ENCODE measurements at regions not wholly inside any gene's neighbourhood (a gene's known extent, or its start where the extent isn't known, plus 50 kb on each side); places are given as distances from the start of the nearest gene placed in this dataset.

DNA sequence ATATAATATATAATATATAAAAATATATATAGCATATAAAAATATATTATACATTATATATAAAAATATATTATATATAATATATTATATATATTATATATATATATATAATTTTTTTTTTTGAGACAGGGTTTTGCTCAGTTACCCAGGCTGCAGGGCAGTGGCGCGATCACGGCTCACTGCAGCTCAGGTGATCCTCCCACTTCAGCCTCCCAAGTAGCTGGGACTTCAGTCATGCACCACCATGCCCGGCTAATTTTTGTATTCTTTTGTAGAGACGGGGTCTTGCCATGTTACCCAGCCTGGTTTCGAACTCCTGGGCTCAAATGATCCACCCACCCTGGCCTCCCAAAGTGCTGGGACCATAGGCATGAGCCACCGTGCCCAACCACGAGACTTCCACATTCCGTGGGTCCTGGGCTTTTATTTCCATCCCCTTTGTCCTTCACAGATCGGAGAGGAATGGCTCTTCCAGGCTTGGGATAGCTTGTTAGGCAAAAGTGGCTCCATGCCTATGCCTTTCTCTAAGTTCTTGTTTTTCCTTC lies 62.0 kb upstream of the IER5L start:
- H3K27ac ChIP-seq, result no peak overlapping the region
- DNase-seq, result no peak
- WGBS, 5 donors, result 83 to 91% (median 86%) methylated on average over 10 of the region's 10 CpGs
- TF ChIP-seq EP300 (IDR thresholded peaks at IDR 0.05) (no peak), POLR2AphosphoS5 (IDR thresholded peaks at IDR 0.05) (no peak), POLR2A (IDR thresholded peaks at IDR 0.05) (no peak)
- TF ChIP-seq, protein P1, sequence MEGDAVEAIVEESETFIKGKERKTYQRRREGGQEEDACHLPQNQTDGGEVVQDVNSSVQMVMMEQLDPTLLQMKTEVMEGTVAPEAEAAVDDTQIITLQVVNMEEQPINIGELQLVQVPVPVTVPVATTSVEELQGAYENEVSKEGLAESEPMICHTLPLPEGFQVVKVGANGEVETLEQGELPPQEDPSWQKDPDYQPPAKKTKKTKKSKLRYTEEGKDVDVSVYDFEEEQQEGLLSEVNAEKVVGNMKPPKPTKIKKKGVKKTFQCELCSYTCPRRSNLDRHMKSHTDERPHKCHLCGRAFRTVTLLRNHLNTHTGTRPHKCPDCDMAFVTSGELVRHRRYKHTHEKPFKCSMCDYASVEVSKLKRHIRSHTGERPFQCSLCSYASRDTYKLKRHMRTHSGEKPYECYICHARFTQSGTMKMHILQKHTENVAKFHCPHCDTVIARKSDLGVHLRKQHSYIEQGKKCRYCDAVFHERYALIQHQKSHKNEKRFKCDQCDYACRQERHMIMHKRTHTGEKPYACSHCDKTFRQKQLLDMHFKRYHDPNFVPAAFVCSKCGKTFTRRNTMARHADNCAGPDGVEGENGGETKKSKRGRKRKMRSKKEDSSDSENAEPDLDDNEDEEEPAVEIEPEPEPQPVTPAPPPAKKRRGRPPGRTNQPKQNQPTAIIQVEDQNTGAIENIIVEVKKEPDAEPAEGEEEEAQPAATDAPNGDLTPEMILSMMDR (IDR thresholded peaks at IDR 0.05), result no peak
- no peaks in the 10 kb centered on the region for H3K9me3 ChIP-seq
- intact Hi-C loops (cut with DNase I; ENCODE audit: low total_unique reads), result no loop called here
- H3K4me1 ChIP-seq, result peaks cover 4 to 17% (median 15%) of the 10 kb centered on the region in 4 donors
- no peak overlapping the region for H3K4me3 ChIP-seq
- H3K27me3 ChIP-seq, result no peaks in the 10 kb centered on the region
- H3K36me3 ChIP-seq, result no peaks in the 10 kb centered on the region

DNA sequence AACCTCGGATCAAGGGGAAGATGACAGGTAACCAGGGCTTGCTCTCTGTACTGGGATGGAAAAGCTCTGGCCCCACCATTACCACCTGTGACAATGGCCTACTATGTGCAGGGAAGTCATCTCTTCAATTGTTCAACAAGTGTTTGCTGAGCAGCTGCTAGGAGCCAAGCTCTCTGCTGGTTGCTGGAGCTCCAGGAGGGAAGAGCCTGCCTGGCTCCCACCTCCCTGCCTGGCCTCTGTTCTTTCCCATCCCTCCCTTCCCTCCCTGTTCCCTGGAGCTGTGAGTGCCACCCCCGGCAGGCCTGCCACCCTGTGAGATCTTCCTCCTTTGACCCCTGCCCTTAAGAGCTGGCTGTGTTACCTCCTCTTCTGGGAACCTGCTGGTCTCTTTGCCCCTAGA lies 59.7 kb upstream of the IER5L start:
- no peak for DNase-seq
- TF ChIP-seq POLR2A (IDR thresholded peaks at IDR 0.05), result no peak
- TF ChIP-seq, protein P1 (IDR thresholded peaks at IDR 0.05), result no peak
- no peak for TF ChIP-seq POLR2AphosphoS5 (IDR thresholded peaks at IDR 0.05)
- TF ChIP-seq EP300 (IDR thresholded peaks at IDR 0.05), result no peak
- no peaks in the 10 kb centered on the region for H3K36me3 ChIP-seq
- H3K27ac ChIP-seq, result peak overlapping the region in 1 of 5 donors; percentile 9
- H3K4me3 ChIP-seq, result no peak overlapping the region
- H3K4me1 ChIP-seq, result peaks cover 4 to 15% (median 15%) of the 10 kb centered on the region in 4 donors
- WGBS, 5 donors, result 41 to 74% (median 54%) methylated on average over 2 of the region's 2 CpGs
- intact Hi-C loops (cut with DNase I; ENCODE audit: low total_unique reads), result no loop called here
- no peaks in the 10 kb centered on the region for H3K9me3 ChIP-seq
- H3K27me3 ChIP-seq, result no peaks in the 10 kb centered on the region

DNA sequence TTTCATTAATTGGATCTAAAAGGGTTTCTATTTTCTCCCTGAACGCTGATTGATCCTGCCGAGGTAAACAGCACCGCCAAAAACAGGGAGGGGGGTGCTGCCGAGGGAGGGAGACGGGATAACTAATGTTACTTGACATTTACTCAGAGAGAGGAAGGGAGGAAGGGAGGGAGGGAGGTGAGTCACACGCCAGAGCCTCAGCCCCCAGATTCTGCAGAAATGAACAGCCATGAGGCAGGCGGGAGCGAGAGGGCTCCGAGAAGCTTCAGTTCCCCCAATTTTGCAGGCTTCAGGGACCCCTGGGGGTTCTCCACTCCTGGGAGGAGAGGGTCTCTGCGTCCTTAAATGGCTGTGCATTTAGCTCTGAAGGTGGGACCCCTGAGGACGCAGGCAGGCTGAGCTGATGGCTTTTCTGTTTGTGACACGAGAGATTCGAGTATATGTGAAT lies 59.1 kb upstream of the IER5L start:
- TF ChIP-seq EP300 (IDR thresholded peaks at IDR 0.05) (no peak), POLR2A (IDR thresholded peaks at IDR 0.05) (no peak), POLR2AphosphoS5 (IDR thresholded peaks at IDR 0.05) (no peak)
- TF ChIP-seq, protein P1 (IDR thresholded peaks at IDR 0.05), result no peak
- Histone ChIP-seq H3K27ac (peak overlapping the region in 2 of 5 donors; percentile 9 to 30), H3K4me3 (no peak overlapping the region), H3K27me3 (no peaks in the 10 kb centered on the region), H3K4me1 (peaks cover 4 to 15% (median 15%) of the 10 kb centered on the region in 4 donors), H3K9me3 (no peaks in the 10 kb centered on the region), H3K36me3 (no peaks in the 10 kb centered on the region)
- peak in 1 of 2 donors; percentile 75 for DNase-seq
- 6 to 18% (median 8%) methylated on average over 13 of the region's 13 CpGs for WGBS, 5 donors
- intact Hi-C loops (cut with DNase I; ENCODE audit: low total_unique reads), result no loop called here

DNA sequence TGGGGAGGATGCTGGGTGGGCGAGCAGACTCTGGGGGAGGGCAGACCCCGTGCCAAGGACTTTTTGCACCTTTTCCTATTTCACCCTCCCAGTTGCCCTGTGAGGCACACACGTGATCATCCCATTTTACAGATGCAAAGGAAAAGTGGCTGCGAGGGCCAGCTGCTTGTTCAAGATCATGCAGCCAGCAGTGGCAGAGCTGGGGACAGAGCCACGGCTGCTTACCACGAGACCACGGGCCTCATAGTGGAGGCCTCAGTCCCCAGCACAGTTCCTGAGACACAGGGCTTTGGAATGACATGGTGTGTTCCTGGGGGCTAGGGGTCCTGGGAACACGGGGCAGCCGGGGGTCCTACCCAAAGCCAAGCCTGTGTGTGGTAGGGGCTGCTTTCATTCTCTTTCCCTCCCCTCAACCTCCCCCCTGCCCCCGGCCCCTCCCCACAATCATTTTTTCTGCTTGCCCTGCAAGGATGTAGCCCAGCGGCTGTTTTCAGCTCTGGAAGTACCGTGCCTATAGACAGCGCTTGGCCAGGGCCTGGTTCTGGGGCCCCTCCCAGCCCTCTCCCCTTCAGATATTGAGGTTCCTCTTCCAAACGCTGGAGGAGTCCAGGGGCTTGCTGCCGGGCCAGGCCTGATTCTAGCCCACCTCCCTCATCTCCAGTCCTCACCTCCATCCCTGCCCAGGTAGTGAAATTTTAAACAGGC lies 58.5 kb upstream of the IER5L start:
- H3K4me3 ChIP-seq, result peak overlapping the region in 1 of 4 donors; percentile 17
- peak overlapping the region in 1 of 5 donors; percentile 30 for H3K27ac ChIP-seq
- H3K36me3 ChIP-seq, result no peaks in the 10 kb centered on the region
- no peaks in the 10 kb centered on the region for H3K27me3 ChIP-seq
- H3K4me1 ChIP-seq, result peaks cover 4 to 15% (median 15%) of the 10 kb centered on the region in 4 donors
- WGBS, 5 donors, result 48 to 63% (median 59%) methylated on average over 11 to 15 of the region's 15 CpGs
- DNase-seq, result no peak
- intact Hi-C loops (cut with DNase I; ENCODE audit: low total_unique reads), result no loop called here
- TF ChIP-seq, protein P1 (IDR thresholded peaks at IDR 0.05), result no peak
- TF ChIP-seq EP300 (IDR thresholded peaks at IDR 0.05), result no peak
- no peaks in the 10 kb centered on the region for H3K9me3 ChIP-seq
